GM19025 (cell line): ENCODE measurements at regions not wholly inside any gene's neighbourhood (a gene's known extent, or its start where the extent isn't known, plus 50 kb on each side); places are given as distances from the start of the nearest gene placed in this dataset.

ENCODE experiments used
- ATAC-seq: cut with Tn5 transposase; IDR thresholded peaks from one replicate; pipeline ENCODE4 v1.9.1; 2021; ENCODE audit warnings: mild to moderate bottlenecking, low read depth, moderate library complexity; ENCODE audit not compliant: unreplicated experiment

- no peak for ATAC-seq
These were observed 2114.1 kb upstream of the PIK3C3 start for GRCh38 chr18:39840856-39841481.

- ATAC-seq, result no peak
These were observed 2114.6 kb upstream of the PIK3C3 start for GRCh38 chr18:39840406-39840805.

GRCh38 chr18:39839782-39840181, 2115.3 kb upstream of the PIK3C3 start:
- ATAC-seq, result no peak

- no peak for ATAC-seq
These were observed 2116.2 kb upstream of the PIK3C3 start for GRCh38 chr18:39838831-39839230.

GRCh38 chr18:39835303-39836030, 2119.6 kb upstream of the PIK3C3 start:
- ATAC-seq, result no peak

GRCh38 chr18:39834636-39835035, 2120.4 kb upstream of the PIK3C3 start:
- no peak for ATAC-seq

GRCh38 chr18:39825485-39826150, 2129.4 kb upstream of the PIK3C3 start:
- no peak for ATAC-seq

GRCh38 chr18:39806525-39806924, 2148.5 kb upstream of the PIK3C3 start:
- ATAC-seq, result no peak

- no peak for ATAC-seq
These were observed 2149.8 kb upstream of the PIK3C3 start for GRCh38 chr18:39805218-39805617.

GRCh38 chr18:39802648-39803229, 2152.3 kb upstream of the PIK3C3 start:
- ATAC-seq, result no peak

GRCh38 chr18:39801848-39802247, 2153.2 kb upstream of the PIK3C3 start:
- ATAC-seq, result no peak

GRCh38 chr18:39801010-39801409, 2154.0 kb upstream of the PIK3C3 start:
- no peak for ATAC-seq

- no peak for ATAC-seq
These were observed 2156.0 kb upstream of the PIK3C3 start for GRCh38 chr18:39799006-39799405.

GRCh38 chr18:39796393-39796792, 2158.6 kb upstream of the PIK3C3 start:
- ATAC-seq, result no peak

- ATAC-seq, result no peak
These were observed 2159.7 kb upstream of the PIK3C3 start for GRCh38 chr18:39795350-39795749.

GRCh38 chr18:39793609-39794008, 2161.4 kb upstream of the PIK3C3 start:
- ATAC-seq, result no peak

- no peak for ATAC-seq
These were observed 2166.7 kb upstream of the PIK3C3 start for GRCh38 chr18:39788383-39788782.

GRCh38 chr18:39786477-39786876, 2168.6 kb upstream of the PIK3C3 start:
- no peak for ATAC-seq

GRCh38 chr18:39784541-39784940, 2170.5 kb upstream of the PIK3C3 start:
- no peak for ATAC-seq

- ATAC-seq, result no peak
These were observed 2173.5 kb upstream of the PIK3C3 start for GRCh38 chr18:39781565-39781964.

- no peak for ATAC-seq
These were observed 2174.3 kb upstream of the PIK3C3 start for GRCh38 chr18:39780774-39781173.
